Mesendoderm (in vitro differentiated cells): ENCODE measurements at regions not wholly inside any gene's neighbourhood (a gene's known extent, or its start where the extent isn't known, plus 50 kb on each side); places are given as distances from the start of the nearest gene placed in this dataset.

Experiments used
- DNase-seq: peaks from one replicate; pipeline ENCODE4 v3.0.0; 2013
- H2AK5ac ChIP-seq: 2 replicates; pipeline ENCODE4 v1.6.1; 2013; ENCODE audit warnings: low read length, inconsistent platforms
- H2BK120ac ChIP-seq: 2 replicates; pipeline ENCODE4 v1.6.1; 2013; ENCODE audit warnings: low read depth, mild to moderate bottlenecking, low read length, moderate library complexity, mixed read lengths
- H2BK15ac ChIP-seq: replicated peaks from 2 replicates; pipeline ENCODE4 v1.6.1; 2013; ENCODE audit warnings: low read depth, mild to moderate bottlenecking, moderate library complexity
- H2BK5ac ChIP-seq: 2 replicates; pipeline ENCODE4 v1.6.1; 2013; ENCODE audit warnings: low read length, inconsistent platforms
- H3K18ac ChIP-seq: 2 replicates; pipeline ENCODE4 v1.6.1; 2013; ENCODE audit warnings: mild to moderate bottlenecking, low read length, mixed read lengths
- H3K23ac ChIP-seq: one replicate; pipeline ENCODE4 v1.6.1; 2013; ENCODE audit warnings: low read length
- H3K27ac ChIP-seq: 2 replicates; pipeline ENCODE4 v1.5.1; 2013; ENCODE audit warnings: low read depth, mild to moderate bottlenecking, inconsistent platforms, low read length, moderate library complexity
- H3K27me3 ChIP-seq: 2 replicates; pipeline ENCODE4 v1.6.1; 2013; ENCODE audit warnings: low read length, control low read depth, mild to moderate bottlenecking, inconsistent platforms; ENCODE audit not compliant: insufficient read depth, poor library complexity
- H3K36me3 ChIP-seq: 2 replicates; pipeline ENCODE4 v1.6.1; 2013; ENCODE audit warnings: low read length, inconsistent platforms; ENCODE audit not compliant: control insufficient read depth, insufficient read depth
- H3K4ac ChIP-seq: one replicate; pipeline ENCODE4 v1.6.1; 2013; ENCODE audit warnings: low read depth, mild to moderate bottlenecking, low read length, moderate library complexity
- H3K4me1 ChIP-seq: 2 replicates; pipeline ENCODE4 v1.6.1; 2013; ENCODE audit warnings: low read depth, low read length, inconsistent platforms; ENCODE audit not compliant: control insufficient read depth
- H3K4me2 ChIP-seq: 2 replicates; pipeline ENCODE4 v1.6.1; 2013; ENCODE audit warnings: low read length
- H3K4me3 ChIP-seq: 2 replicates; pipeline ENCODE4 v1.5.1; 2013; ENCODE audit warnings: mild to moderate bottlenecking, low read length
- H3K56ac ChIP-seq: one replicate; pipeline ENCODE4 v1.6.1; 2013; ENCODE audit warnings: low read length
- H3K79me1 ChIP-seq: 2 replicates; pipeline ENCODE4 v1.6.1; 2013; ENCODE audit warnings: low read length, inconsistent platforms
- H3K79me2 ChIP-seq: 2 replicates; pipeline ENCODE4 v1.6.1; 2013; ENCODE audit warnings: mild to moderate bottlenecking, low read length; ENCODE audit not compliant: control insufficient read depth, insufficient read depth
- H3K9ac ChIP-seq: 2 replicates; pipeline ENCODE4 v1.6.1; 2013; ENCODE audit warnings: low read length, inconsistent platforms
- H4K5ac ChIP-seq: one replicate; pipeline ENCODE4 v1.6.1; 2013; ENCODE audit warnings: low read length
- H4K8ac ChIP-seq: one replicate; pipeline ENCODE4 v1.6.1; 2013; ENCODE audit warnings: low read depth, mild to moderate bottlenecking, control low read depth, low read length, moderate library complexity
- WGBS: extraction: QIAGEN DNeasy Blood & Tissue Kit; methylation state at CpG from one replicate; pipeline ENCODE4 v1.1.7; 2013; ENCODE audit warnings: low lambda C conversion rate, missing lambda C conversion rate; ENCODE audit not compliant: insufficient coverage; ENCODE audit errors: extremely low coverage; 5-methylcytosine and 5-hydroxymethylcytosine counted together

DNA sequence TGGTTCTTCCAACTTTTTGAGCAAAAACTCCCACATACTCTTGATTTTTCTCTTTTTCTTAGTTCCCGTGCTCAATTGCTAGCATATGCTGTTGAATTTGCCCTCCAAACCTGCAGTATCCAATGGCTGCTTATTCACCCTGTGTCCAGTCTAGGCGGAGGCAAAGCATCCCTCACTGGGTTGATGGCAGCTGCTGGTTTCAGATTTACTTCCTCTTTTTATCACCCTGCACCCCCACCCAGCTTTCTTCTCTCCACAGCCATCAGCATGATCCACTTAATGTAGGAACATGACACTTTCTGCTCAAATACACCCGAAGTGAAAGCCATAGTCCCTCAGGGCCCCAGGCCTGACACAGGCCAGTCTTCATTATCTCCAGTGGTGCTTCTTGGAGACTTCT, 87.6 kb upstream of the ADARB2 start:
- Histone ChIP-seq H3K56ac (no peak overlapping the region), H3K79me2 (no peaks in the 10 kb centered on the region), H3K4me1 (no peaks in the 10 kb centered on the region), H2AK5ac (no peak overlapping the region), H3K36me3 (no peaks in the 10 kb centered on the region), H3K18ac (no peak overlapping the region), H3K4me2 (no peak overlapping the region), H3K27me3 (no peaks in the 10 kb centered on the region), H3K79me1 (no peaks in the 10 kb centered on the region), H3K4ac (no peak overlapping the region), H3K9ac (no peak overlapping the region), H3K4me3 (no peak overlapping the region), H3K23ac (no peak overlapping the region), H2BK5ac (no peak overlapping the region), H4K8ac (no peak overlapping the region), H3K27ac (no peak overlapping the region), H2BK120ac (no peak overlapping the region), H2BK15ac (no peak overlapping the region), H4K5ac (no peak overlapping the region)
- no CpG with 5 or more reads among the region's 3 CpGs for WGBS
- no peak for DNase-seq

DNA sequence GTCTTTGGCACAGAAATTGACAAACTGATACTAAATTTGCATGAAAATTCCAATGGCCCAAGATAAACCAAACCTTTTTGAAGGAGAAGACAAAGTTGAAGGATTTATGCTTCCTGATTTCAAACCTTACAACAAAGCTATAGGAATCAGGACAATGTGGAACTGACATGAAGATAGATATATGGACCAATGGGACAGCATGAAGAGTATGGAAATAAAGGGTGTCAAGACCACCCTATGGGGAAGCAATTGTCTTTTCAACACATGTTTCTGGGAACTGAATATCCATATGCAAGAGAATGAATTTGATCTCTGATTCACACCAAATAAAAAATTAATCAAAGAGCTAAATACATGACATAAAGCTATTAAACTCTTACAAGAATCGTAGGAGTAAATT, 77.2 kb upstream of the ADARB2 start:
- no peaks in the 10 kb centered on the region for H3K27me3 ChIP-seq
- no peak overlapping the region for H2BK120ac ChIP-seq
- H3K4me1 ChIP-seq: no peaks in the 10 kb centered on the region
- no peak overlapping the region for H2BK5ac ChIP-seq
- H3K79me1 ChIP-seq: no peaks in the 10 kb centered on the region
- no peak overlapping the region for H3K56ac ChIP-seq
- no peaks in the 10 kb centered on the region for H3K79me2 ChIP-seq
- DNase-seq: no peak
- WGBS: no CpG with 5 or more reads among the region's 1 CpG
- H3K4me2 ChIP-seq: no peak overlapping the region
- no peak overlapping the region for H3K18ac ChIP-seq
- H4K5ac ChIP-seq: no peak overlapping the region
- H3K9ac ChIP-seq: no peak overlapping the region
- H3K4ac ChIP-seq: no peak overlapping the region
- H2AK5ac ChIP-seq: no peak overlapping the region
- no peak overlapping the region for H4K8ac ChIP-seq
- H3K36me3 ChIP-seq: no peaks in the 10 kb centered on the region
- H3K4me3 ChIP-seq: no peak overlapping the region
- no peak overlapping the region for H2BK15ac ChIP-seq
- no peak overlapping the region for H3K27ac ChIP-seq
- no peak overlapping the region for H3K23ac ChIP-seq

DNA sequence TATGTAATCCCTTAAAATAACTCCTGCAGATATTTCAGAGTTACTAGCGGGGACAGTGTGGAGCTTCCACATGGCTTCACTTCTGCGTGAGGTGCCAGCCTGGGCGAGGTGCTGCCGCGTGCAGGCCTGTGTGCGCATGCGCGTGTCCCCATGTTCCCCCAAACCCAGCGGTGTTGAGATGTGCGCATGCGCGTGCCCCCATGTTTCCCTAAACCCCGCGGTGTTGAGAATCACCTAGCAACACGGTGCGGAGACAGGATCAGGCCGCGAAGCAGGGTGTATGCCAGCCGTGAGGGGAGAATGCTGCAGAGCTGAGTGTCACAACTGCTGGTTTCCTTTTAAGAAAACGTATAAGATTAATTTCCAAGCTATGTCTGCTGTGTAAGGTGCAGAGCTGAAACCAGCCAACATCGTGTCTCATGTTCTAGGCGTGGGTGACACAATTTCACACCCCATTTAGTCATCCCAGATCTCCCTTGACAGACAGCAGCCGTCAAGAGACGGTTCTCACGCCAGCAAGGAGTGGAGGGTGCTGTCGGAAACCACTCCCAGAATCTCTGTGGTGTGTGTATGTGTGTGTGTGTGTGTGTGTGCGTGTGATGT, 71.9 kb upstream of the ADARB2 start:
- H4K5ac ChIP-seq: no peak overlapping the region
- no peak overlapping the region for H3K4ac ChIP-seq
- H3K4me3 ChIP-seq: no peak overlapping the region
- no peak overlapping the region for H3K56ac ChIP-seq
- H3K79me2 ChIP-seq: no peaks in the 10 kb centered on the region
- no peaks in the 10 kb centered on the region for H3K36me3 ChIP-seq
- no peak overlapping the region for H3K27ac ChIP-seq
- no peak overlapping the region for H3K4me2 ChIP-seq
- no peaks in the 10 kb centered on the region for H3K27me3 ChIP-seq
- no peak overlapping the region for H3K23ac ChIP-seq
- H3K4me1 ChIP-seq: no peaks in the 10 kb centered on the region
- H3K9ac ChIP-seq: no peak overlapping the region
- no peak overlapping the region for H2BK120ac ChIP-seq
- no peak overlapping the region for H2BK5ac ChIP-seq
- H3K18ac ChIP-seq: no peak overlapping the region
- no CpG with 5 or more reads among the region's 27 CpGs for WGBS
- DNase-seq: no peak
- no peak overlapping the region for H4K8ac ChIP-seq
- H2BK15ac ChIP-seq: no peak overlapping the region
- no peak overlapping the region for H2AK5ac ChIP-seq
- H3K79me1 ChIP-seq: no peaks in the 10 kb centered on the region

DNA sequence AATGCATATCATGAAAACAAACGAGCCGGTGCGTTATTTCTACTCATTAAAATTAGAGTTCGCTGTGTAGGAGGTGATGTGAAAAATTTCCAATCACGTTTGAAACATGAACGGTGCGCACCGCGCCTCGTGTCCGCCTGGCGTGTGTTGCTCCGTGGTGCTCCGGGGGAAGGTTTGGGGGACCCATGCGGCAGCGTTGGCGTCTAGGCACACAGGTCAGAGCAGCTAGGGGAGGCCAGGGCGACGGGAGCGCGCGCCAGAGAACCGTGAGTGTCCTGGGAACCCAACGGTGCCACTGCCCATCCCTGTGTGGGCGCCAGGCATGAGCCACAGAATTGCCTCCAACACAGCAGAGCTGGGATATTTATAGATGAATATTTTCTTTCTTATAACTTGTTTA, 70.6 kb upstream of the ADARB2 start:
- Histone ChIP-seq H3K27me3 (no peaks in the 10 kb centered on the region), H3K18ac (no peak overlapping the region), H3K23ac (no peak overlapping the region), H2AK5ac (no peak overlapping the region), H3K27ac (no peak overlapping the region), H3K56ac (no peak overlapping the region), H2BK15ac (no peak overlapping the region), H3K9ac (no peak overlapping the region), H3K79me2 (no peaks in the 10 kb centered on the region), H3K36me3 (no peaks in the 10 kb centered on the region), H3K4me2 (no peak overlapping the region), H2BK5ac (no peak overlapping the region), H3K4ac (no peak overlapping the region), H3K4me3 (no peak overlapping the region), H4K8ac (no peak overlapping the region), H4K5ac (no peak overlapping the region), H3K4me1 (no peaks in the 10 kb centered on the region), H2BK120ac (no peak overlapping the region), H3K79me1 (no peaks in the 10 kb centered on the region)
- whole genome bisulfite sequencing: no CpG with 5 or more reads among the region's 25 CpGs
- DNase-seq: no peak

DNA sequence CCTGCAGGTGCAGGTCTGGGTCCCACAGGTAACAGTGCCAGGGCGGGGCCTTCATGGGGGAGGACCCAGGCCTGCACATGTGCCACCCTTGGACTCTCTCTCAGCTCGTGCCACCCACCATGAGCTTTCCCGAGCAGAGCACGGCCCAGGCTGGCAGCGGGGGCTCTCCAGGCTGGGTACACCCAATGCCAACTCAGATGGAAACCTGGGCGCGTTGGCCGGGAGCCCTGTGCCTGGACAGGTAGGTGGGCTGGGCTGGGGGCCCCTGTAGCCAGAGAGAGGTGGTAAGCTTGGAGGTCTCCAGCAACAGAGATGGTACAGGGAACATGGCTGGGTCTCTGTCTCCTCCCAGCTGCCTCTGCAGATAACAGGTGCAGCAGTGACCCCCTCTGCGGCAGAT, 69.9 kb upstream of the ADARB2 start:
- Histone ChIP-seq H3K27ac (no peak overlapping the region), H3K79me2 (no peaks in the 10 kb centered on the region), H3K4me1 (no peaks in the 10 kb centered on the region), H2BK15ac (no peak overlapping the region), H3K36me3 (no peaks in the 10 kb centered on the region), H2AK5ac (no peak overlapping the region), H3K27me3 (no peaks in the 10 kb centered on the region), H3K23ac (no peak overlapping the region), H3K4me3 (no peak overlapping the region), H3K4me2 (no peak overlapping the region), H3K79me1 (no peaks in the 10 kb centered on the region), H2BK5ac (no peak overlapping the region), H4K8ac (no peak overlapping the region), H2BK120ac (no peak overlapping the region), H3K56ac (no peak overlapping the region), H3K4ac (no peak overlapping the region), H3K9ac (no peak overlapping the region), H4K5ac (no peak overlapping the region), H3K18ac (no peak overlapping the region)
- no CpG with 5 or more reads among the region's 9 CpGs for WGBS
- no peak for DNase-seq

DNA sequence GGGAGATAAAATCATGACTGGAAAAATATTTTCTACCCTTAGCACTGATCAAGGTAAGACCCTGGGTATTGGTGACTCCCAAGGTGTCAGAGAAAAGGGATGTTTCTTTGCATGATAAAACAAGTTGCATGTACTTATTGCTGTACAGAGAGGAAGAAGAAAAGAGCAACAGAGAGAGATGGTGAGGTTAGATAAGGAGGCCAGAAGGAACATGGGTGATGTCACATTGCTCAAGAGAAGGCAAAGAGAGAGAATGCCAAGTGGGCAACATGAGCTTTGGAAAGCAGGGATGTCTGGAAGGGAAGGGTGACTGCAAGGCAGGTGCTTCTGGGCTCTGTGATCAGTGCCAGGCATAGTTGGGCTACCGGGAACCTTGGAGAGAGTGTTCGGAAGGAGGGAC, 65.1 kb upstream of the ADARB2 start:
- H4K5ac ChIP-seq: no peak overlapping the region

More for the DNA sequence above, 65.1 kb upstream of the ADARB2 start:
- no peak for DNase-seq
- no peak overlapping the region for H3K4ac ChIP-seq
- H3K4me1 ChIP-seq: no peaks in the 10 kb centered on the region
- H2AK5ac ChIP-seq: no peak overlapping the region
- H3K79me2 ChIP-seq: no peaks in the 10 kb centered on the region
- no peak overlapping the region for H4K8ac ChIP-seq
- no peak overlapping the region for H3K56ac ChIP-seq
- H3K27ac ChIP-seq: no peak overlapping the region
- H3K18ac ChIP-seq: no peak overlapping the region
- H2BK15ac ChIP-seq: no peak overlapping the region
- H3K79me1 ChIP-seq: no peaks in the 10 kb centered on the region
- no CpG with 5 or more reads among the region's 2 CpGs for WGBS
- H3K9ac ChIP-seq: no peak overlapping the region
- H3K23ac ChIP-seq: no peak overlapping the region
- H2BK120ac ChIP-seq: no peak overlapping the region
- H3K4me3 ChIP-seq: no peak overlapping the region
- H3K36me3 ChIP-seq: no peaks in the 10 kb centered on the region
- no peaks in the 10 kb centered on the region for H3K27me3 ChIP-seq
- no peak overlapping the region for H2BK5ac ChIP-seq
- no peak overlapping the region for H3K4me2 ChIP-seq
